NCI-H128 (cell line): ENCODE measurements at regions not wholly inside any gene's neighbourhood (a gene's known extent, or its start where the extent isn't known, plus 50 kb on each side); places are given as distances from the start of the nearest gene placed in this dataset.
A peak's percentile ranks its signal among the peaks of the same experiment; 100 is the strongest.

ENCODE experiments used
- DNase-seq: peaks from one replicate; lab custom pipeline; 2025; ENCODE audit not compliant: unreplicated experiment; lab: John Stamatoyannopoulos, UW

GRCh38 chr22:46065691-46066454 lies 84.5 kb upstream of the PPARA start:
- DNase-seq = no peak

- no peak for DNase-seq
These were observed 83.6 kb upstream of the PPARA start for GRCh38 chr22:46066691-46067090.

- no peak for DNase-seq
These were observed 82.9 kb upstream of the PPARA start for GRCh38 chr22:46067159-46068111.

- DNase-seq = no peak
These were observed 82.1 kb upstream of the PPARA start for GRCh38 chr22:46068181-46068592.

- no peak for DNase-seq
These were observed 81.5 kb upstream of the PPARA start for GRCh38 chr22:46068593-46069491.

GRCh38 chr22:46069521-46070214 lies 80.7 kb upstream of the PPARA start:
- peak; percentile 77 for DNase-seq

GRCh38 chr22:46070215-46070802 lies 80.0 kb upstream of the PPARA start:
- DNase-seq = no peak

- no peak for DNase-seq
These were observed 79.4 kb upstream of the PPARA start for GRCh38 chr22:46070803-46071450.

- peak; percentile 71 for DNase-seq
These were observed 78.7 kb upstream of the PPARA start for GRCh38 chr22:46071451-46072109.

- no peak for DNase-seq
These were observed 78.0 kb upstream of the PPARA start for GRCh38 chr22:46072110-46072881.

GRCh38 chr22:46072981-46073682 lies 77.2 kb upstream of the PPARA start:
- DNase-seq = no peak

GRCh38 chr22:46073683-46074504 lies 76.4 kb upstream of the PPARA start:
- DNase-seq = no peak

GRCh38 chr22:46074771-46075551 lies 75.4 kb upstream of the PPARA start:
- DNase-seq = no peak

- DNase-seq = no peak
These were observed 74.4 kb upstream of the PPARA start for GRCh38 chr22:46075764-46076531.

GRCh38 chr22:46076651-46077339 lies 73.5 kb upstream of the PPARA start:
- DNase-seq = no peak
